H9 (cell line): ENCODE measurements at regions not wholly inside any gene's neighbourhood (a gene's known extent, or its start where the extent isn't known, plus 50 kb on each side); places are given as distances from the start of the nearest gene placed in this dataset.

ENCODE experiments used
- DNase-seq: peaks from one replicate; pipeline ENCODE4 v3.0.0-alpha.2; 2017
- H2AFZ ChIP-seq: one replicate; pipeline ENCODE4 v1.6.1; 2013; ENCODE audit warnings: mild to moderate bottlenecking, low read length, control low read depth, moderate library complexity
- H2AK5ac ChIP-seq: 2 replicates; pipeline ENCODE4 v1.6.1; 2013; ENCODE audit warnings: low read length, control low read depth, mixed read lengths; ENCODE audit not compliant: insufficient read length
- H2BK120ac ChIP-seq: one replicate; pipeline ENCODE4 v1.6.1; 2013; ENCODE audit warnings: low read depth, mild to moderate bottlenecking, low read length, control low read depth, inconsistent platforms; ENCODE audit not compliant: poor library complexity, severe bottlenecking
- H2BK12ac ChIP-seq: 2 replicates; pipeline ENCODE4 v1.6.1; 2013; ENCODE audit warnings: low read length, control low read depth, mixed read lengths, low read depth; ENCODE audit not compliant: insufficient read length
- H2BK15ac ChIP-seq: 2 replicates; pipeline ENCODE4 v1.6.1; 2013; ENCODE audit warnings: low read depth, low read length, control low read depth
- H2BK20ac ChIP-seq: one replicate; pipeline ENCODE4 v1.6.1; 2013; ENCODE audit warnings: low read depth, mild to moderate bottlenecking, low read length, control low read depth, inconsistent platforms; ENCODE audit not compliant: poor library complexity, severe bottlenecking
- H2BK5ac ChIP-seq: 2 replicates; pipeline ENCODE4 v1.6.1; 2013; ENCODE audit warnings: low read length, control low read depth, mixed read lengths; ENCODE audit not compliant: insufficient read length
- H3K14ac ChIP-seq: 2 replicates; pipeline ENCODE4 v1.6.1; 2013; ENCODE audit warnings: low read length, control low read depth; ENCODE audit not compliant: insufficient read depth
- H3K18ac ChIP-seq: 2 replicates; pipeline ENCODE4 v1.6.1; 2013; ENCODE audit warnings: low read depth, mild to moderate bottlenecking, mixed read lengths, low read length, control low read depth; ENCODE audit not compliant: insufficient read length
- H3K23ac ChIP-seq: 2 replicates; pipeline ENCODE4 v1.6.1; 2013; ENCODE audit warnings: low read length, control low read depth, mixed read lengths, low read depth; ENCODE audit not compliant: insufficient read length
- H3K23me2 ChIP-seq: 2 replicates; pipeline ENCODE4 v1.6.1; 2013; ENCODE audit warnings: low read depth, mild to moderate bottlenecking, mixed read lengths, low read length, control low read depth; ENCODE audit not compliant: insufficient read length, poor library complexity, severe bottlenecking
- H3K27ac ChIP-seq: 2 replicates; pipeline ENCODE4 v1.5.1; 2013; ENCODE audit warnings: low read length, control low read depth, mixed read lengths, low read depth; ENCODE audit not compliant: insufficient read length
- H3K27me3 ChIP-seq: 2 replicates; pipeline ENCODE4 v1.6.1; 2013; ENCODE audit warnings: low read length, control low read depth, inconsistent platforms; ENCODE audit not compliant: insufficient read depth
- H3K4ac ChIP-seq: 2 replicates; pipeline ENCODE4 v1.6.1; 2013; ENCODE audit warnings: low read depth, mild to moderate bottlenecking, control low read depth, inconsistent platforms, low read length, moderate library complexity
- H3K4me1 ChIP-seq: 2 replicates; pipeline ENCODE4 v1.6.1; 2013; ENCODE audit warnings: low read length, control low read depth, inconsistent platforms; ENCODE audit not compliant: insufficient read depth
- H3K4me2 ChIP-seq: 2 replicates; pipeline ENCODE4 v1.6.1; 2013; ENCODE audit warnings: low read length, control low read depth, mixed read lengths; ENCODE audit not compliant: insufficient read length, insufficient read depth
- H3K56ac ChIP-seq: 2 replicates; pipeline ENCODE4 v1.6.1; 2013; ENCODE audit warnings: low read depth, mild to moderate bottlenecking, mixed read lengths, low read length, control low read depth; ENCODE audit not compliant: insufficient read length
- H3K79me1 ChIP-seq: 2 replicates; pipeline ENCODE4 v1.6.1; 2013; ENCODE audit warnings: low read depth, mild to moderate bottlenecking, moderate library complexity, low read length, control low read depth, inconsistent platforms; ENCODE audit not compliant: insufficient read depth, poor library complexity, severe bottlenecking
- H3K79me2 ChIP-seq: 2 replicates; pipeline ENCODE4 v1.6.1; 2013; ENCODE audit warnings: low read length, control low read depth, inconsistent platforms; ENCODE audit not compliant: insufficient read depth
- H3K9ac ChIP-seq: 2 replicates; pipeline ENCODE4 v1.6.1; 2013; ENCODE audit warnings: low read length, control low read depth, mixed read lengths; ENCODE audit not compliant: insufficient read length; ENCODE audit errors: extremely low read depth
- H3K9me3 ChIP-seq: one replicate; pipeline ENCODE4 v1.6.1; 2013; ENCODE audit warnings: low read depth, low read length, inconsistent platforms; ENCODE audit not compliant: control insufficient read depth
- H3T11ph ChIP-seq: one replicate; pipeline ENCODE4 v1.6.1; 2013; ENCODE audit warnings: mild to moderate bottlenecking, low read length, control low read depth, inconsistent platforms
- H4K20me1 ChIP-seq: one replicate; pipeline ENCODE4 v1.6.1; 2013; ENCODE audit not compliant: control insufficient read depth, insufficient read length, insufficient read depth
- H4K5ac ChIP-seq: 2 replicates; pipeline ENCODE4 v1.6.1; 2013; ENCODE audit warnings: low read depth, mild to moderate bottlenecking, mixed read lengths, low read length, control low read depth; ENCODE audit not compliant: insufficient read length
- H4K8ac ChIP-seq: replicated peaks from 2 replicates; pipeline ENCODE4 v1.6.1; 2013; ENCODE audit warnings: low read length, control low read depth, mixed read lengths, low read depth; ENCODE audit not compliant: insufficient read length
- H4K91ac ChIP-seq: 2 replicates; pipeline ENCODE4 v1.6.1; 2013; ENCODE audit warnings: low read depth, mild to moderate bottlenecking, moderate library complexity, mixed read lengths, low read length, control low read depth; ENCODE audit not compliant: insufficient read length
- H3K27ac Mint-ChIP-seq, 3 experiments: 2 replicates in 2 of 3; 3 replicates in 1 of 3; pipeline ENCODE4 v1.8.0; 2020 to 2021; ENCODE audit warnings: mixed read lengths in 3 of 3, mild to moderate bottlenecking in 1 of 3, moderate library complexity in 1 of 3
- H3K27me3 Mint-ChIP-seq: 2 replicates; pipeline ENCODE4 v1.8.0; 2021; ENCODE audit warnings: low read depth, mild to moderate bottlenecking, moderate library complexity, mixed read lengths
- H3K36me3 Mint-ChIP-seq, 3 experiments: 2 replicates in 2 of 3; 3 replicates in 1 of 3; pipeline ENCODE4 v1.8.0; 2020 to 2021; ENCODE audit warnings: low read depth in 3 of 3, mixed read lengths in 3 of 3; ENCODE audit not compliant: insufficient read depth in 1 of 3
- H3K4me1 Mint-ChIP-seq, 2 experiments: 2 replicates each; pipeline ENCODE4 v1.8.0; 2020; ENCODE audit warnings: mixed read lengths in 2 of 2
- H3K4me3 Mint-ChIP-seq, 2 experiments: 2 replicates in 1 of 2; 3 replicates in 1 of 2; pipeline ENCODE4 v1.8.0; 2020 to 2021; ENCODE audit warnings: mild to moderate bottlenecking in 2 of 2, mixed read lengths in 2 of 2, moderate library complexity in 1 of 2
- H3K9me3 Mint-ChIP-seq, 2 experiments: 2 replicates in 1 of 2; 3 replicates in 1 of 2; pipeline ENCODE4 v1.8.0; 2020; ENCODE audit warnings: mild to moderate bottlenecking in 2 of 2, mixed read lengths in 2 of 2, moderate library complexity in 1 of 2
- CTCF ChIP-seq: fragments of 200-600 bp; sonication (generic); conservative IDR thresholded peaks from 3 replicates; pipeline ENCODE4 v1.8.0; 2021; ENCODE audit warnings: antibody characterized with exemption, mild to moderate bottlenecking
- WGBS: extraction: QIAGEN DNeasy Blood & Tissue Kit; methylation state at CpG from one replicate; pipeline ENCODE4 v1.1.7; 2013; ENCODE audit warnings: missing lambda C conversion rate, low lambda C conversion rate, mixed read lengths; ENCODE audit not compliant: insufficient read length; ENCODE audit errors: extremely low coverage; 5-methylcytosine and 5-hydroxymethylcytosine counted together

GRCh38 chr18:41482501-41482900 is 472.5 kb upstream of the PIK3C3 start:
- no peak overlapping the region for H3K14ac ChIP-seq
- Mint-ChIP-seq H3K9me3 (no peaks in the 10 kb centered on the region), H3K36me3 (peaks cover 0 to 4% (median 3%) of the 10 kb centered on the region in 3 experiments; a peak in 3 of 7 replicates), H3K27ac (no peak overlapping the region; a peak in 2 of 7 replicates), H3K4me3 (no peak overlapping the region), H3K4me1 (peaks cover 17 to 21% of the 10 kb centered on the region in 2 experiments), H3K27me3 (no peaks in the 10 kb centered on the region)
- H2BK120ac ChIP-seq = no peak overlapping the region
- no peak overlapping the region for H2AK5ac ChIP-seq
- H3K27me3 ChIP-seq = no peaks in the 10 kb centered on the region
- no peaks in the 10 kb centered on the region for H3K79me1 ChIP-seq
- no peaks in the 10 kb centered on the region for H3K9me3 ChIP-seq
- no peak overlapping the region for H2BK15ac ChIP-seq
- no peak overlapping the region for H3K4me2 ChIP-seq
- no peak overlapping the region for H3K18ac ChIP-seq
- no peak overlapping the region for H4K91ac ChIP-seq
- no peak overlapping the region for H4K5ac ChIP-seq
- no peak overlapping the region for H2BK12ac ChIP-seq
- no peaks in the 10 kb centered on the region for H3K79me2 ChIP-seq
- WGBS = no CpG with 5 or more reads among the region's 4 CpGs
- no peak overlapping the region for H3K56ac ChIP-seq
- H3K23me2 ChIP-seq = no peaks in the 10 kb centered on the region
- H3K23ac ChIP-seq = no peak overlapping the region
- H4K8ac ChIP-seq = no peak overlapping the region
- no peak overlapping the region for H3K27ac ChIP-seq
- H4K20me1 ChIP-seq = no peaks in the 10 kb centered on the region
- TF ChIP-seq CTCF = no peak
- no peak overlapping the region for H2BK5ac ChIP-seq
- no peak overlapping the region for H2BK20ac ChIP-seq
- H3K4me1 ChIP-seq = peaks cover 8% of the 10 kb centered on the region; the same call in 1 of the 2 replicates
- no peak overlapping the region for H2AFZ ChIP-seq
- DNase-seq = no peak
- no peak overlapping the region for H3K9ac ChIP-seq
- no peak overlapping the region for H3T11ph ChIP-seq
- H3K4ac ChIP-seq = no peak overlapping the region
